ENCODE measurements at regions not wholly inside any gene's neighbourhood (a gene's known extent, or its start where the extent isn't known, plus 50 kb on each side); places are given as distances from the start of the nearest gene placed in this dataset.

GRCh38 chr2:14306268-14306861 lies 326.2 kb upstream of the LRATD1 start:
- FAIRE-seq (no peak), DNase-seq (ENCODE audit: low spot score) (no peak), ATAC-seq (no peak)
- BruUV-seq (replicated peaks) = no TSS peak
- Histone ChIP-seq H2AFZ (ENCODE audit: low read length) (no peak overlapping the region), H3K27me3 (ENCODE audit: control insufficient read depth in 1 of 2, insufficient read depth in 2 of 2, low read length in 2 of 2) (no peaks in the 10 kb centered on the region), H3K27ac (ENCODE audit: extremely low read length, insufficient read depth, low read length) (no peak overlapping the region), H3K79me2 (ENCODE audit: insufficient read depth, low read length) (no peaks in the 10 kb centered on the region), H3K4me2 (ENCODE audit: low read depth, low read length) (no peak overlapping the region), H4K20me1 (ENCODE audit: insufficient read depth, low read length) (no peaks in the 10 kb centered on the region), H3K9me3 (ENCODE audit: low read length) (peaks cover 83% of the 10 kb centered on the region), H3K4me3 (replicated peaks in 1 of 3; ENCODE audit: insufficient read depth in 1 of 3, low read depth in 2 of 3, low read length in 3 of 3) (no peak overlapping the region), H3K36me3 (replicated peaks in 1 of 2; ENCODE audit: control insufficient read depth in 1 of 2, insufficient read depth in 2 of 2, low read length in 2 of 2) (no peaks in the 10 kb centered on the region), H3K4me1 (ENCODE audit: insufficient read depth, low read length) (no peaks in the 10 kb centered on the region), H3K9ac (ENCODE audit: insufficient read depth, low read depth, low read length) (no peak overlapping the region)
- WGBS (ENCODE audit: low lambda C conversion rate) = under 1% methylated on average over 3 of the region's 3 CpGs
- intact Hi-C loops (cut with micrococcal nuclease; ENCODE audit: unreplicated experiment) (no loop called here), in situ Hi-C loops (cut with HindIII; ENCODE audit: extremely low pct_ligation_motif_present, low pct_unique_long_range_greater_than_20kb) (no loop called here)
- POLR2A ChIA-PET = no interaction called here
- no peak for TF ChIP-seq HDAC6 (IDR thresholded peaks at IDR 0.05; ENCODE audit: low read depth, low read length)
- peak; percentile 54 for TF ChIP-seq MNT (IDR thresholded peaks at IDR 0.05)
- no peak for TF ChIP-seq ZBTB37 (CRISPR knock-in tag; IDR thresholded peaks at IDR 0.05)
- no peak for TF ChIP-seq ZFAT (CRISPR knock-in tag; conservative IDR thresholded peaks at IDR 0.05)
- no peak for TF ChIP-seq ZNF101 (CRISPR knock-in tag; IDR thresholded peaks at IDR 0.05; ENCODE audit: borderline replicate concordance, low read depth)
- CTCF ChIA-PET (ENCODE audit: low intra/inter-chr PET ratio, low total read pairs) = no interaction called here

GRCh38 chr2:14313341-14313740 lies 319.2 kb upstream of the LRATD1 start:
- in situ Hi-C loops (cut with HindIII; ENCODE audit: extremely low pct_ligation_motif_present, low pct_unique_long_range_greater_than_20kb) (no loop called here), intact Hi-C loops (cut with micrococcal nuclease; ENCODE audit: unreplicated experiment) (no loop called here)
- Histone ChIP-seq H3K4me2 (ENCODE audit: low read depth, low read length) (no peak overlapping the region), H3K79me2 (ENCODE audit: insufficient read depth, low read length) (no peaks in the 10 kb centered on the region), H4K20me1 (ENCODE audit: insufficient read depth, low read length) (no peaks in the 10 kb centered on the region), H3K27me3 (ENCODE audit: control insufficient read depth in 1 of 2, insufficient read depth in 2 of 2, low read length in 2 of 2) (no peaks in the 10 kb centered on the region), H3K27ac (ENCODE audit: extremely low read length, insufficient read depth, low read length) (no peak overlapping the region), H3K4me1 (ENCODE audit: insufficient read depth, low read length) (no peaks in the 10 kb centered on the region), H3K4me3 (replicated peaks in 1 of 3; ENCODE audit: insufficient read depth in 1 of 3, low read depth in 2 of 3, low read length in 3 of 3) (no peak overlapping the region), H3K9me3 (ENCODE audit: low read length) (peaks cover 92% of the 10 kb centered on the region), H2AFZ (ENCODE audit: low read length) (no peak overlapping the region), H3K9ac (ENCODE audit: insufficient read depth, low read depth, low read length) (no peak overlapping the region), H3K36me3 (replicated peaks in 1 of 2; ENCODE audit: control insufficient read depth in 1 of 2, insufficient read depth in 2 of 2, low read length in 2 of 2) (no peaks in the 10 kb centered on the region)
- DNase-seq (ENCODE audit: low spot score) (no peak), FAIRE-seq (no peak), ATAC-seq (no peak)
- no peak for TF ChIP-seq GATAD2A (CRISPR knock-in tag; IDR thresholded peaks at IDR 0.05)
- TF ChIP-seq STAT5B (CRISPR knock-in tag; IDR thresholded peaks at IDR 0.05) = no peak
- no peak for TF ChIP-seq ZNF547 (CRISPR knock-in tag; IDR thresholded peaks at IDR 0.05)
- no peak for TF ChIP-seq KMT2A (CRISPR knock-in tag; IDR thresholded peaks at IDR 0.05)
- no peak for TF ChIP-seq TFAP4 (IDR thresholded peaks at IDR 0.05; ENCODE audit: borderline replicate concordance, low read depth)
- no peak for TF ChIP-seq ZNF510 (CRISPR knock-in tag; IDR thresholded peaks at IDR 0.05; ENCODE audit: low read depth)
- TF ChIP-seq ZKSCAN1 (IDR thresholded peaks at IDR 0.05; ENCODE audit: low read length) = no peak
- TF ChIP-seq HMGA1 (CRISPR knock-in tag; conservative IDR thresholded peaks at IDR 0.05) = no peak
- no peak for TF ChIP-seq GLMP (CRISPR knock-in tag; IDR thresholded peaks at IDR 0.05; ENCODE audit: borderline replicate concordance)
- TF ChIP-seq ARNT (IDR thresholded peaks at IDR 0.05) = no peak
- CTCF ChIA-PET (ENCODE audit: low intra/inter-chr PET ratio, low total read pairs) = no interaction called here
- POLR2A ChIA-PET = no interaction called here
- BruUV-seq (replicated peaks) = no TSS peak
- WGBS (ENCODE audit: low lambda C conversion rate) = 3% methylated on average over 3 of the region's 3 CpGs

Data from HepG2 (cell line).